GM18858 (cell line): ENCODE measurements at regions not wholly inside any gene's neighbourhood (a gene's known extent, or its start where the extent isn't known, plus 50 kb on each side); places are given as distances from the start of the nearest gene placed in this dataset.

ENCODE experiments used
- ATAC-seq: cut with Tn5 transposase; IDR thresholded peaks from one replicate; pipeline ENCODE4 v1.9.1; 2021; ENCODE audit not compliant: unreplicated experiment

DNA sequence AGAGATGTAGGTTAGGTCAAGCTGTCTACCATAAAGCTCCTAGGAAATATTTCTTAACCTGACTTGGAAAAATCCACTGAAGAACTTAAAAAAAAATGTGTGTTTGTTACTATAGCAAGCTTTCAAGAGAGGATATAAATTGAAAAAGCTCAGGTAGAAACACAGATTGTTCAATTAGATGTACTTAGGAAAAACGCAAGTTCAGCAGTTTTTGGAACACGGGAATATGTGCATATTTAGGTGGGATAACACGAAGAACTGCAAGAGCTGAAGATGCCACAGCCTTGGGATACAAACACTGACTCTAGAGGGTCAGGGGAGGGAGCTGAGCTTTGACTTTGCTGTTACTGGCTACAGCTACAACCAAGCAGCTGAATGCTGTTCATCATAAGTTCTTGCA lies 77.8 kb upstream of the FSHB start:
- no peak for ATAC-seq

DNA sequence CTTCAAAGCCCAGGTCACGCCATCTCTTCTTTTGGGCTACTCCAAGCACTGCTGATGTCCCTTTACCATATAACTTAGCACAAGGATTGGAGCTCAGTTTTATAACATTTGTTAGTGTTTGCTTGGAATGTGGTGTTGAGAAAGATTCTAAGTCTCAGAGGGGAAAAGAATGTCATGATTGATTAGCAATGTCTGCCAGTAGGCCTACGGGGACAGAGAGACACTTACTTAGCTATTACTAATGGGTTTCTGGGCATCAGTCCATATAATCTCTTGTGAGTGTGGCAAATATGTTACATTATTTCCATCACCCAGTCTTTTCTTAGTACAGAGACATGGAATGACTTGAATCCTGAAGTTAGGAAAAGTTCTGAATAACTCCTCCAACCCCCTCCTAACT lies 75.4 kb upstream of the FSHB start:
- ATAC-seq: no peak

DNA sequence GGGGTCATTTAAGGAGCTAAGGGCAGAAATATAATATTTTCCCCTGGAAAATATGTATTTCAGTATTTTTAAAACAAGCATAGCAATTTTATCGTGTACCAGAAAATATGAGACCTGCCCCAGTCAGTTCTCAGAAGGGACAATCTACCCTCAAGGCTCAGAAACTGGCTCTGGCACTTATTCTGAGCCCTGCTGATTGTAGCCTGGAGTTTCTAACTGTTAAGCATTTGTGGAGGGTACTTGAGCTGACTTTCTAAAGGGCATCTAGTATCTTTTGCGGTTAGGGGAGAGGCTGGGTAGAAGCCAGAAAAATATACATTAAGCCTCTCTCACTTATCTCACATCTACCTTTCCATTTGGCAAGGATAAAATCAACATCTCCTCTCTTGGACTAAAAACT lies 71.3 kb upstream of the FSHB start:
- no peak for ATAC-seq

DNA sequence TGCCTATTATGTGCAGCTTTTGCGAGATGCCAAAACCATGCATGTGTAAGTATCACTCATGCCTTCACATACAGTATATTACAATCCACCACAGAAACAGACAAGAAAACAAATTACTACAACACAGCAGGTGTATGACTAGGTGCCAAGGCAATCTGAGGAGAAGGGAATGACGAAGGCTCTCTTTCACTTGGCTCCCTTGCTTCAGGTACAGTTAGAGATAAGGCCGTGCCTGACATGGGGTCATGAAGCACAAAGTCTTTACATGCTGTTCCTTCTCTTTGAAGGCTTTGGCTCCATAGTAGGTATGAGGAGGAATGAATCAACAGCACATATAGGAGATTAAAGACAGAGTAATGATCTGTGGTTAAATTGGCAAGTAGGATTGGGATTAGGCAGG lies 65.2 kb upstream of the FSHB start:
- ATAC-seq: no peak

- ATAC-seq: no peak
Observed at GRCh38 chr11:30171661-30172060, 59.2 kb upstream of the FSHB start.

DNA sequence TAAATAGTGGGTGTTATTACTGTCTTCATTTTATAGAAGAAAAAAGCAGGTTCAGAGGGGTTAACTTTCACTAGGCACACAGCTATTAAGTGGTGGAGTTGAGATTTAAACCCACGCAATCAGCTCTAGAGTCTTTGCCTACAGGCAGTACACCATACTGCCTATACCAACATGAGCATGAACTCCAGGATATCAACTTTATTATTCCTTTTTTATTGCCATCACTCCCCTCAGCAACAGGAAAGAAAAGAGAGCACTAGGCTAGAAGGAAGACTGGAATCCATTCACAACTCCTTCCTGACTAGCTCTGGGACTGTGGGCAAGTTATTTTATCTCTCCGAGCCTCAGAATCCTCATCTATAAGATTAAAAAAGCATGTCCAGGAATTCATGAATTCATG lies 58.7 kb upstream of the FSHB start:
- ATAC-seq: no peak

DNA sequence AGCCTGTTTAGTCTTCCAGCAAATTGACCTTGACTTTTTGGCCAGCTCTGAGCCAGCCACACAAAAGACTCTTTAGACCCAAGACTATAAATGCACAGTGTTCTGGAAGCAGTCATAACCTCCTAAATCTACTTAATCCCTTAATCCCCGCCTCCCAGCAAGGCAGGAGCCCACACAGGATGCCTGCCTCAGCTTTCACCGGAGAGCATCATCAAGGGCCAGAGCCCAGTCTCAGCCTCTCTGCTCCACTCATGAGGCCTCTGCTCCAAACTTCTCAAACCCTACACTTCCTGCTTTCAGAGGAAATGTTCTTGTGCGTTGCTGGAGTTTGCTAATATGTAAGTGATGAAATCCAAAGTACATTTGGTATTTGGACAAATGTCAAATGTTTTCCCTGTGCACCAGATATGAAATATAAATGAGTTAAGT lies 57.9 kb upstream of the FSHB start:
- ATAC-seq: no peak

GRCh38 chr11:30174265-30175020 lies 56.4 kb upstream of the FSHB start:
- no peak for ATAC-seq
